ENCODE measurements at regions not wholly inside any gene's neighbourhood (a gene's known extent, or its start where the extent isn't known, plus 50 kb on each side); places are given as distances from the start of the nearest gene placed in this dataset.

- Mint-ChIP-seq H3K4me3 (ENCODE audit: low read depth, unreplicated experiment) (no peak overlapping the region), H3K27ac (ENCODE audit: unreplicated experiment) (no peak overlapping the region), H3K4me1 (ENCODE audit: low read depth, unreplicated experiment) (no peaks in the 10 kb centered on the region), H3K9me3 (ENCODE audit: low read depth, unreplicated experiment) (peaks cover 3% of the 10 kb centered on the region), H3K27me3 (ENCODE audit: unreplicated experiment) (no peaks in the 10 kb centered on the region), H3K36me3 (ENCODE audit: insufficient read depth, unreplicated experiment) (no peaks in the 10 kb centered on the region)
- DNase-seq = no peak
- no peak for TF ChIP-seq CTCF (IDR thresholded peaks at IDR 0.05; ENCODE audit: unreplicated experiment)
- CTCF ChIA-PET = no interaction called here
- intact Hi-C loops (cut with micrococcal nuclease; ENCODE audit: unreplicated experiment) = no loop called here
- BruUV-seq (replicated peaks) = no TSS peak
Observed at GRCh38 chrX:82912382-82912781, 595.7 kb upstream of the POU3F4 start.

GRCh38 chrX:82934980-82935379 is 573.1 kb upstream of the POU3F4 start:
- H3K27ac Mint-ChIP-seq (ENCODE audit: unreplicated experiment) = no peak overlapping the region
- no peaks in the 10 kb centered on the region for H3K36me3 Mint-ChIP-seq (ENCODE audit: insufficient read depth, unreplicated experiment)
- H3K9me3 Mint-ChIP-seq (ENCODE audit: low read depth, unreplicated experiment) = peaks cover 3% of the 10 kb centered on the region
- no peaks in the 10 kb centered on the region for H3K27me3 Mint-ChIP-seq (ENCODE audit: unreplicated experiment)
- no peak overlapping the region for H3K4me3 Mint-ChIP-seq (ENCODE audit: low read depth, unreplicated experiment)
- BruUV-seq (replicated peaks) = no TSS peak
- TF ChIP-seq CTCF (IDR thresholded peaks at IDR 0.05; ENCODE audit: unreplicated experiment) = no peak
- no peaks in the 10 kb centered on the region for H3K4me1 Mint-ChIP-seq (ENCODE audit: low read depth, unreplicated experiment)
- CTCF ChIA-PET = no interaction called here
- intact Hi-C loops (cut with micrococcal nuclease; ENCODE audit: unreplicated experiment) = no loop called here
- DNase-seq = no peak

- intact Hi-C loops (cut with micrococcal nuclease; ENCODE audit: unreplicated experiment) = no loop called here
- Mint-ChIP-seq H3K9me3 (ENCODE audit: low read depth, unreplicated experiment) (peaks cover 5% of the 10 kb centered on the region), H3K4me3 (ENCODE audit: low read depth, unreplicated experiment) (no peak overlapping the region), H3K27ac (ENCODE audit: unreplicated experiment) (no peak overlapping the region), H3K4me1 (ENCODE audit: low read depth, unreplicated experiment) (no peaks in the 10 kb centered on the region), H3K27me3 (ENCODE audit: unreplicated experiment) (no peaks in the 10 kb centered on the region), H3K36me3 (ENCODE audit: insufficient read depth, unreplicated experiment) (no peaks in the 10 kb centered on the region)
- no peak for DNase-seq
- TF ChIP-seq CTCF (IDR thresholded peaks at IDR 0.05; ENCODE audit: unreplicated experiment) = no peak
- CTCF ChIA-PET = no interaction called here
- BruUV-seq (replicated peaks) = no TSS peak
Observed at GRCh38 chrX:82945332-82945731, 562.8 kb upstream of the POU3F4 start.

- peak; percentile 4 for DNase-seq
- Mint-ChIP-seq H3K27ac (ENCODE audit: unreplicated experiment) (no peak overlapping the region), H3K4me3 (ENCODE audit: low read depth, unreplicated experiment) (no peak overlapping the region), H3K27me3 (ENCODE audit: unreplicated experiment) (no peaks in the 10 kb centered on the region), H3K4me1 (ENCODE audit: low read depth, unreplicated experiment) (no peaks in the 10 kb centered on the region), H3K36me3 (ENCODE audit: insufficient read depth, unreplicated experiment) (no peaks in the 10 kb centered on the region), H3K9me3 (ENCODE audit: low read depth, unreplicated experiment) (no peaks in the 10 kb centered on the region)
- CTCF ChIA-PET = no interaction called here
- no peak for TF ChIP-seq CTCF (IDR thresholded peaks at IDR 0.05; ENCODE audit: unreplicated experiment)
- intact Hi-C loops (cut with micrococcal nuclease; ENCODE audit: unreplicated experiment) = no loop called here
- BruUV-seq (replicated peaks) = no TSS peak
Observed at GRCh38 chrX:82961129-82961528, 547.0 kb upstream of the POU3F4 start.

GRCh38 chrX:82973646-82974045 is 534.4 kb upstream of the POU3F4 start:
- Mint-ChIP-seq H3K4me1 (ENCODE audit: low read depth, unreplicated experiment) (peaks cover 9% of the 10 kb centered on the region), H3K4me3 (ENCODE audit: low read depth, unreplicated experiment) (no peak overlapping the region), H3K27me3 (ENCODE audit: unreplicated experiment) (no peaks in the 10 kb centered on the region), H3K36me3 (ENCODE audit: insufficient read depth, unreplicated experiment) (no peaks in the 10 kb centered on the region), H3K9me3 (ENCODE audit: low read depth, unreplicated experiment) (peaks cover 2% of the 10 kb centered on the region), H3K27ac (ENCODE audit: unreplicated experiment) (no peak overlapping the region)
- intact Hi-C loops (cut with micrococcal nuclease; ENCODE audit: unreplicated experiment) = no loop called here
- no TSS peak for BruUV-seq (replicated peaks)
- DNase-seq = peak; percentile 2
- CTCF ChIA-PET = no interaction called here
- no peak for TF ChIP-seq CTCF (IDR thresholded peaks at IDR 0.05; ENCODE audit: unreplicated experiment)

All from Calu3 (cell line).